ENCODE measurements at regions not wholly inside any gene's neighbourhood (a gene's known extent, or its start where the extent isn't known, plus 50 kb on each side); places are given as distances from the start of the nearest gene placed in this dataset.

DNA sequence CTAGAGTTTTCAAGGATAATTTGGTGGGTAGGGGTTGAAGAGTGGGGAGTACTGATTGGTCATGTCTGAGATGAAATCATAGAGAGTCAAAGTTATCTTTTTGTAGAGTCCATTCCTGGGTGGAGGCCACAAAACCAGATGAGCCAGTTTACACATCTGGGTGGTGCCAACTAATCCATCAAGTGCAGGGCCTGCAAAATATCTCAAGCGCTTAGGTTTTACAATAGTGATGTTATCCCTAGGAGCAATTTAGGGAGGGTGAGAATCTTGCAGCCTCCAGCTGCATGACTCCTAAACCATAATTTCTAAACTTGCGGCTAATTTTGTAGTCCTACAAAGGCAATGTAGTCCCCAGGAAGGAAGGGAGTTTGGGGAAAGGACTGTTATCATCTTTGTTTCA is 988.3 kb upstream of the LCORL start:
- Histone ChIP-seq H3K4me3 (no peak overlapping the region), H3K27ac (no peak overlapping the region), H3K4me1 (no peaks in the 10 kb centered on the region), H3K9me3 (peaks cover 0 to 12% (median 2%) of the 10 kb centered on the region in 8 donors), H3K27me3 (replicated peaks in 1 of 7) (no peaks in the 10 kb centered on the region), H3K36me3 (no peaks in the 10 kb centered on the region)
- WGBS, 5 donors, result 53 to 78% (median 61%) methylated on average over 2 of the region's 2 CpGs
- TF ChIP-seq, protein P1, sequence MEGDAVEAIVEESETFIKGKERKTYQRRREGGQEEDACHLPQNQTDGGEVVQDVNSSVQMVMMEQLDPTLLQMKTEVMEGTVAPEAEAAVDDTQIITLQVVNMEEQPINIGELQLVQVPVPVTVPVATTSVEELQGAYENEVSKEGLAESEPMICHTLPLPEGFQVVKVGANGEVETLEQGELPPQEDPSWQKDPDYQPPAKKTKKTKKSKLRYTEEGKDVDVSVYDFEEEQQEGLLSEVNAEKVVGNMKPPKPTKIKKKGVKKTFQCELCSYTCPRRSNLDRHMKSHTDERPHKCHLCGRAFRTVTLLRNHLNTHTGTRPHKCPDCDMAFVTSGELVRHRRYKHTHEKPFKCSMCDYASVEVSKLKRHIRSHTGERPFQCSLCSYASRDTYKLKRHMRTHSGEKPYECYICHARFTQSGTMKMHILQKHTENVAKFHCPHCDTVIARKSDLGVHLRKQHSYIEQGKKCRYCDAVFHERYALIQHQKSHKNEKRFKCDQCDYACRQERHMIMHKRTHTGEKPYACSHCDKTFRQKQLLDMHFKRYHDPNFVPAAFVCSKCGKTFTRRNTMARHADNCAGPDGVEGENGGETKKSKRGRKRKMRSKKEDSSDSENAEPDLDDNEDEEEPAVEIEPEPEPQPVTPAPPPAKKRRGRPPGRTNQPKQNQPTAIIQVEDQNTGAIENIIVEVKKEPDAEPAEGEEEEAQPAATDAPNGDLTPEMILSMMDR (IDR thresholded peaks at IDR 0.05 in 8 of 11, conservative IDR thresholded peaks at IDR 0.05 in 3 of 11), result no peak
- TF ChIP-seq POLR2AphosphoS5 (IDR thresholded peaks at IDR 0.05), result no peak
- TF ChIP-seq POLR2A (IDR thresholded peaks at IDR 0.05), result no peak
- no peak for DNase-seq
- intact Hi-C loops (cut with DNase I; ENCODE audit: low total_unique reads), result no loop called here

DNA sequence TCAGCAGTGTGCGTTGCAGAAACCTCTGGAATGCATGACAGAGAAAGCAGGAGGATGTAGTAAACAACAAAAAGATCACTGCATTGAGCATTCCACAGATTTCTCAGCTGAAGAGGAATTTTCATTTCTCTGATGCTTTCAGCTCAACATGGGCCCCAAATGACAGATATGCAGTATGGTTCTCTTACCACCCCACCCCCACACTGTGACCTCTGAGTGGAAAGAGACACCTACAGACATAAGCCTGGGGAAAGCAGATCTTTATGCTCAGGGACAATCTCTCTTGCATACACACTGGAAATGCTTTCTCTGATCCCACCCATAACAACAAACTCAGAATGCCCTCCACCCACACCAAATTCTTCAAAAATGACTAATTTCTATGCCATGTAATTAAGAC is 983.7 kb upstream of the LCORL start:
- no peak for DNase-seq
- H3K27ac ChIP-seq, result no peak overlapping the region
- TF ChIP-seq POLR2AphosphoS5 (IDR thresholded peaks at IDR 0.05) (no peak), POLR2A (IDR thresholded peaks at IDR 0.05) (no peak)
- TF ChIP-seq, protein P1 (IDR thresholded peaks at IDR 0.05 in 8 of 11, conservative IDR thresholded peaks at IDR 0.05 in 3 of 11), result no peak
- intact Hi-C loops (cut with DNase I; ENCODE audit: low total_unique reads), result no loop called here
- H3K27me3 ChIP-seq (replicated peaks in 1 of 7), result no peaks in the 10 kb centered on the region
- no peaks in the 10 kb centered on the region for H3K36me3 ChIP-seq
- H3K4me1 ChIP-seq, result no peaks in the 10 kb centered on the region
- no peak overlapping the region for H3K4me3 ChIP-seq
- 50 to 86% (median 71%) methylated on average over 1 of the region's 1 CpG for WGBS, 5 donors
- peaks cover 0 to 36% (median 8%) of the 10 kb centered on the region in 8 donors for H3K9me3 ChIP-seq

DNA sequence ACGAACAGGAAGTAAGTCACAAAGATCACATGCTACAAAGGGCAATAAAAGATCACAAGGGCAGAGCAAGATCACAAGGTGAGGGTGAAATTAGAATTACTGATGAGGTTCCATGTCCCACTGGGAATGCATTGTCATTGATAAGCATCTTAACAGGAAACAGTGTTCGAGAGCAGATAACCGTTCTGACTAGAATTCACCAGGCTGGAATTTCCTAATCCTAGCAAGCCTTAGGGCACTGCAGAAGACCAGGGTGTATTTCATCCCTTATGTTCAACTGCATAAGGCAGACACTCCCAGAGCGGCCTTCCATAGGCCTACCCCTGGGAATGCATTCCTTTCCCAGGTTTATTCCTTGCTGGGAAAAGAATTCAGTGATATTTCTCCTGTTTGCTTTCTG is 980.6 kb upstream of the LCORL start:
- Histone ChIP-seq H3K36me3 (no peaks in the 10 kb centered on the region), H3K27ac (no peak overlapping the region), H3K4me1 (no peaks in the 10 kb centered on the region), H3K9me3 (peaks cover 0 to 45% (median 13%) of the 10 kb centered on the region in 8 donors), H3K4me3 (no peak overlapping the region), H3K27me3 (replicated peaks in 1 of 7) (no peaks in the 10 kb centered on the region)
- no peak for DNase-seq
- WGBS, 5 donors, result 60 to 79% (median 76%) methylated on average over 4 of the region's 4 CpGs
- intact Hi-C loops (cut with DNase I; ENCODE audit: low total_unique reads), result no loop called here
- TF ChIP-seq POLR2A (IDR thresholded peaks at IDR 0.05), result no peak
- TF ChIP-seq, protein P1 (IDR thresholded peaks at IDR 0.05 in 8 of 11, conservative IDR thresholded peaks at IDR 0.05 in 3 of 11), result no peak
- TF ChIP-seq POLR2AphosphoS5 (IDR thresholded peaks at IDR 0.05), result no peak

DNA sequence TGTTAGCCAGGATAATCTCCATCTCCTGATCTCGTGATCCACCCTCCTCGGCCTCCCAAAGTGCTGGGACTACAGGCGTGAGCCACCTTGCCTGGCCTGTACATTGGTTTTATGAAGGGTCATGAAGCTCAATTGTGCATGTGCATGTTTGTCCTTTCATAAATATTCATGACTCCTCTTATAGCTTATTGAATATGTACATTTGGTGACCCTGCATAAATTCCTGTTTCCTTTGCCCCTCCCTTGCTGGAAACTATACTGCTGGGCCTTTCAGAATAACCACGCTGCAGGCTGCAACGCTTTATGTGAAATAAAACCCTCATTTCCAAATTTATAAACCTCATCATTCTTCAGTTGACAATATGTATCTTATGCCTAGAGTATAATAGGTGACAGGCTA is 978.0 kb upstream of the LCORL start:
- Histone ChIP-seq H3K4me1 (no peaks in the 10 kb centered on the region), H3K4me3 (no peak overlapping the region), H3K27ac (no peak overlapping the region), H3K27me3 (replicated peaks in 1 of 7) (no peaks in the 10 kb centered on the region), H3K36me3 (no peaks in the 10 kb centered on the region), H3K9me3 (peaks cover 0 to 53% (median 20%) of the 10 kb centered on the region in 8 donors)
- no peak for TF ChIP-seq POLR2AphosphoS5 (IDR thresholded peaks at IDR 0.05)
- TF ChIP-seq, protein P1 (IDR thresholded peaks at IDR 0.05 in 8 of 11, conservative IDR thresholded peaks at IDR 0.05 in 3 of 11), result no peak
- TF ChIP-seq POLR2A (IDR thresholded peaks at IDR 0.05), result no peak
- intact Hi-C loops (cut with DNase I; ENCODE audit: low total_unique reads), result no loop called here
- no peak for DNase-seq
- WGBS, 5 donors, result 77 to 92% (median 87%) methylated on average over 5 of the region's 5 CpGs
